Esophagus muscularis mucosa (tissue), 4 donors: ENCODE measurements at regions not wholly inside any gene's neighbourhood (a gene's known extent, or its start where the extent isn't known, plus 50 kb on each side); places are given as distances from the start of the nearest gene placed in this dataset.

Experiments used
- DNase-seq: peaks from one replicate; pipeline ENCODE4 v3.0.0-alpha.2; 2017; ENCODE audit errors: extremely low spot score
- H3K27ac ChIP-seq, 4 donors: fragments of 200-600 bp; sonication (generic); replicated peaks in 1 of 4; 1 replicate in 3 of 4; 2 replicates in 1 of 4; pipeline ENCODE4 v1.5.1; 2016 to 2019; ENCODE audit warnings: mild to moderate bottlenecking in 1 of 4
- H3K27me3 ChIP-seq, 4 donors: fragments of 200-600 bp; sonication (generic); one replicate each; pipeline versions ENCODE4 v1.5.1 to v1.6.0; 2016 to 2019
- H3K36me3 ChIP-seq, 4 donors: fragments of 200-600 bp; sonication (generic); one replicate each; pipeline ENCODE4 v1.5.1; 2016 to 2019
- H3K4me1 ChIP-seq, 4 donors: fragments of 200-600 bp; sonication (generic); one replicate each; pipeline ENCODE4 v1.5.1; 2016 to 2019
- H3K4me3 ChIP-seq, 4 donors: fragments of 200-600 bp; sonication (generic); 1 replicate in 2 of 4; 2 replicates in 2 of 4; pipeline ENCODE4 v1.5.1; 2016 to 2019; ENCODE audit warnings: mild to moderate bottlenecking in 4 of 4, moderate library complexity in 1 of 4
- H3K9me3 ChIP-seq, 4 donors: fragments of 200-600 bp; sonication (generic); 1 replicate in 3 of 4; 2 replicates in 1 of 4; pipeline ENCODE4 v1.5.1; 2016 to 2019
- CTCF ChIP-seq, 3 experiments: fragments of 200-600 bp in 2 of 3; fragments of 450-650 bp in 1 of 3; sonication (generic) in 2 of 3; IDR thresholded peaks; one replicate each; pipeline ENCODE4 v1.5.1; 2017 to 2019; ENCODE audit warnings: antibody characterized with exemption in 3 of 3, mild to moderate bottlenecking in 2 of 3, moderate library complexity in 1 of 3
- EP300 ChIP-seq: sonication (generic); formaldehyde crosslinking; IDR thresholded peaks from one replicate; pipeline ENCODE4 v1.6.1; 2017; ENCODE audit warnings: antibody characterized with exemption
- POLR2A ChIP-seq: fragments of 450-650 bp; IDR thresholded peaks from one replicate; pipeline ENCODE4 v1.6.1; 2017; ENCODE audit warnings: antibody characterized with exemption, moderate library complexity, mild to moderate bottlenecking, low read depth
- POLR2AphosphoS5 ChIP-seq, 2 donors: sonication (generic); formaldehyde crosslinking; IDR thresholded peaks; one replicate each; pipeline ENCODE4 v1.6.1; 2017; ENCODE audit warnings: antibody characterized with exemption in 2 of 2
- WGBS: methylation state at CpG from one replicate; pipeline ENCODE4 v1.1.5; 2018; 5-methylcytosine and 5-hydroxymethylcytosine counted together
- intact Hi-C: fragments of 100-400 bp; cut with DNase I; formaldehyde crosslinking; loops from one replicate; pipeline ENCODE4 v1.15.1; 2023

- Histone ChIP-seq H3K9me3 (no peaks in the 10 kb centered on the region), H3K4me3 (no peak overlapping the region), H3K36me3 (peaks cover 0 to 9% (median 0%) of the 10 kb centered on the region in 4 donors), H3K4me1 (peaks cover 0 to 11% (median 6%) of the 10 kb centered on the region in 4 donors), H3K27me3 (no peaks in the 10 kb centered on the region), H3K27ac (no peak overlapping the region)
- intact Hi-C loops = no loop called here
- 95% methylated on average over 4 of the region's 4 CpGs for WGBS
- DNase-seq = no peak
- TF ChIP-seq POLR2A (no peak), CTCF (IDR thresholded peaks at IDR 0.05) (no peak), POLR2AphosphoS5 (IDR thresholded peaks at IDR 0.05) (no peak), EP300 (no peak)
These were observed 325.6 kb upstream of the UMPS start for GRCh38 chr3:124404621-124405020.

- 89% methylated on average over 1 of the region's 1 CpG for WGBS
- intact Hi-C loops = no loop called here
- peaks cover 0 to 8% (median 0%) of the 10 kb centered on the region in 4 donors for H3K36me3 ChIP-seq
- no peaks in the 10 kb centered on the region for H3K27me3 ChIP-seq
- H3K27ac ChIP-seq = no peak overlapping the region
- no peak for DNase-seq
- peaks cover 0 to 6% (median 0%) of the 10 kb centered on the region in 4 donors for H3K4me1 ChIP-seq
- no peaks in the 10 kb centered on the region for H3K9me3 ChIP-seq
- TF ChIP-seq CTCF (IDR thresholded peaks at IDR 0.05) (no peak), POLR2AphosphoS5 (IDR thresholded peaks at IDR 0.05) (no peak), EP300 (no peak), POLR2A (no peak)
- H3K4me3 ChIP-seq = no peak overlapping the region
These were observed 323.0 kb upstream of the UMPS start for GRCh38 chr3:124407260-124407659.

- Histone ChIP-seq H3K27me3 (no peaks in the 10 kb centered on the region), H3K4me1 (peaks cover 0 to 6% (median 0%) of the 10 kb centered on the region in 4 donors), H3K4me3 (no peak overlapping the region), H3K9me3 (no peaks in the 10 kb centered on the region), H3K27ac (no peak overlapping the region), H3K36me3 (peaks cover 0 to 27% (median 7%) of the 10 kb centered on the region in 4 donors)
- 77% methylated on average over 4 of the region's 4 CpGs for WGBS
- no peak for DNase-seq
- intact Hi-C loops = no loop called here
- TF ChIP-seq EP300 = no peak
- no peak for TF ChIP-seq POLR2A
- TF ChIP-seq POLR2AphosphoS5 (IDR thresholded peaks at IDR 0.05) = no peak
- TF ChIP-seq CTCF (IDR thresholded peaks at IDR 0.05) = no peak
These were observed 320.5 kb upstream of the UMPS start for GRCh38 chr3:124409650-124410275.

- Histone ChIP-seq H3K27me3 (no peaks in the 10 kb centered on the region), H3K4me1 (peaks cover 0 to 6% (median 0%) of the 10 kb centered on the region in 4 donors), H3K9me3 (no peaks in the 10 kb centered on the region), H3K4me3 (no peak overlapping the region), H3K36me3 (peaks cover 0 to 34% (median 7%) of the 10 kb centered on the region in 4 donors), H3K27ac (no peak overlapping the region)
- no peak for DNase-seq
- intact Hi-C loops = no loop called here
- TF ChIP-seq POLR2A (no peak), POLR2AphosphoS5 (IDR thresholded peaks at IDR 0.05) (no peak), EP300 (no peak), CTCF (IDR thresholded peaks at IDR 0.05) (no peak)
- 93% methylated on average over 3 of the region's 3 CpGs for WGBS
These were observed 319.8 kb upstream of the UMPS start for GRCh38 chr3:124410471-124410870.

- TF ChIP-seq POLR2AphosphoS5 (IDR thresholded peaks at IDR 0.05) = no peak
- no peak for TF ChIP-seq CTCF (IDR thresholded peaks at IDR 0.05)
- no peak for TF ChIP-seq EP300
- no peak for TF ChIP-seq POLR2A
- Histone ChIP-seq H3K27ac (no peak overlapping the region), H3K9me3 (no peaks in the 10 kb centered on the region), H3K27me3 (no peaks in the 10 kb centered on the region), H3K4me1 (peaks cover 0 to 13% (median 0%) of the 10 kb centered on the region in 4 donors), H3K4me3 (no peak overlapping the region), H3K36me3 (peaks cover 0 to 41% (median 11%) of the 10 kb centered on the region in 4 donors)
- intact Hi-C loops = no loop called here
- no peak for DNase-seq
These were observed 318.5 kb upstream of the UMPS start for GRCh38 chr3:124411728-124412127.
